K562 (cell line): ENCODE measurements at regions not wholly inside any gene's neighbourhood (a gene's known extent, or its start where the extent isn't known, plus 50 kb on each side); places are given as distances from the start of the nearest gene placed in this dataset.
A peak's percentile ranks its signal among the peaks of the same experiment; 100 is the strongest.

Experiments used
- BHLHE40 ChIP-seq: IDR thresholded peaks from 2 replicates; pipeline ENCODE4 v1.6.1; 2011; ENCODE audit warnings: low read length, improper control_type of control experiment
- MAFK ChIP-seq: IDR thresholded peaks from 2 replicates; pipeline ENCODE4 v1.6.1; 2011; ENCODE audit warnings: low read length, improper control_type of control experiment
- SNIP1 ChIP-seq: fragments of 450-650 bp; IDR thresholded peaks from 2 replicates; pipeline ENCODE4 v1.7.1; 2017; ENCODE audit warnings: low read depth, mild to moderate bottlenecking
- XRCC4 ChIP-seq: IDR thresholded peaks from one replicate; pipeline ENCODE4 v1.6.1; 2011; ENCODE audit not compliant: insufficient read depth, insufficient read length; ENCODE audit errors: extremely low read depth
- ZNF174 ChIP-seq: fragments of 250-450 bp; sonication (Bioruptor Pico); IDR thresholded peaks from 2 replicates; pipeline ENCODE4 v1.4.0; 2020; ENCODE audit warnings: mild to moderate bottlenecking
- ZNF668 ChIP-seq: fragments of 250-450 bp; sonication (Bioruptor Pico); IDR thresholded peaks from 2 replicates; pipeline ENCODE4 v1.8.0; 2022; ENCODE audit warnings: mild to moderate bottlenecking, inconsistent platforms
- TF ChIP-seq, protein P1 (sequence below), 2 experiments: fragments of 450-650 bp in 1 of 2; sonication (generic) in 1 of 2; formaldehyde crosslinking in 1 of 2; IDR thresholded peaks; 2 replicates each; pipeline versions ENCODE4 v1.7.1 to v1.9.0; 2016 to 2022; ENCODE audit warnings: inconsistent platforms in 1 of 2, mild to moderate bottlenecking in 1 of 2, missing genetic modification reagents in 1 of 2
- TF ChIP-seq, protein P2 (sequence below): sonication (generic); formaldehyde crosslinking; IDR thresholded peaks from 2 replicates; pipeline ENCODE4 v1.8.0; 2022; ENCODE audit warnings: mild to moderate bottlenecking, missing genetic modification reagents
- TF ChIP-seq, protein P3 (sequence below), 2 experiments: fragments of 450-650 bp; IDR thresholded peaks; 2 replicates each; pipeline ENCODE4 v1.6.1; 2016
- TF ChIP-seq, protein P4 (sequence below): fragments of 450-650 bp; formaldehyde crosslinking; IDR thresholded peaks from 2 replicates; pipeline ENCODE4 v1.4.0; 2020; ENCODE audit warnings: mild to moderate bottlenecking, moderate library complexity

DNA sequence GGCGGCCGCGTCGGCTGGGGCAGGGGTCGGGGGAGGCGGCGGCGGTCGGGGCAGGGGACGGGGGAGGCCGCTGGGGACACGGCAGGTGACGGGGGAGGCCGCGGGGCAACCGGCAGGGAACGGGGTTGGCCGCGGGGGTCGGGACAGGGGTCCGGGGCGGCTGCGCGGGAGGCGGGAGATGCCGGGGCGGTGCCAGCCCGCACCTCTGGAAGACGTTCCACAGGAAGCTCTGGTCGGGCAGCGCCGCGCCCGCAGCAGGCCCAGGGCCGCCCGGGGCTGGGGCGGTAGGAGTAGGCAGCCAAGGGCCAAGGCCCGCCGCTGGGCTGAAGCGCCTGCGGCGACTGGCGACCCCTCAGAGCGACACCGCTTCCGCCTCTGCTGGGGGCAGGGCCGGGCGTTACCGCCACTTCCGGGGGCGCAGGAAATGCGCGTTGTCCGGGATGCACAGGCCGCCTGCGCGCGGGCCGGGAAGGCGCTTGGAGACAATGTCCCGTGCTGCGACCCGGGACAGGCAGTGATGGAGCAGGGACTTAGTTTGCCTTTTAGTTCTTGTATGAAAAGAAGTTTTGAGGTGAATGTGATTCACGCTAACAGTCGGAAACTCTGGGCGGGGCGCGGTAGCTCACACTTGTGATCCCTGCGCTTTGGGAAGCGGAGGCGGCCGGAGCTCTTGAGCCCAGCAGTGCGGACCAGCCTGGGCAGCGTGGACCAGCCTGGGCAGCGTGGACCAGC, 110.0 kb upstream of the LPCAT1 start (continued):
- TF ChIP-seq, protein P1, sequence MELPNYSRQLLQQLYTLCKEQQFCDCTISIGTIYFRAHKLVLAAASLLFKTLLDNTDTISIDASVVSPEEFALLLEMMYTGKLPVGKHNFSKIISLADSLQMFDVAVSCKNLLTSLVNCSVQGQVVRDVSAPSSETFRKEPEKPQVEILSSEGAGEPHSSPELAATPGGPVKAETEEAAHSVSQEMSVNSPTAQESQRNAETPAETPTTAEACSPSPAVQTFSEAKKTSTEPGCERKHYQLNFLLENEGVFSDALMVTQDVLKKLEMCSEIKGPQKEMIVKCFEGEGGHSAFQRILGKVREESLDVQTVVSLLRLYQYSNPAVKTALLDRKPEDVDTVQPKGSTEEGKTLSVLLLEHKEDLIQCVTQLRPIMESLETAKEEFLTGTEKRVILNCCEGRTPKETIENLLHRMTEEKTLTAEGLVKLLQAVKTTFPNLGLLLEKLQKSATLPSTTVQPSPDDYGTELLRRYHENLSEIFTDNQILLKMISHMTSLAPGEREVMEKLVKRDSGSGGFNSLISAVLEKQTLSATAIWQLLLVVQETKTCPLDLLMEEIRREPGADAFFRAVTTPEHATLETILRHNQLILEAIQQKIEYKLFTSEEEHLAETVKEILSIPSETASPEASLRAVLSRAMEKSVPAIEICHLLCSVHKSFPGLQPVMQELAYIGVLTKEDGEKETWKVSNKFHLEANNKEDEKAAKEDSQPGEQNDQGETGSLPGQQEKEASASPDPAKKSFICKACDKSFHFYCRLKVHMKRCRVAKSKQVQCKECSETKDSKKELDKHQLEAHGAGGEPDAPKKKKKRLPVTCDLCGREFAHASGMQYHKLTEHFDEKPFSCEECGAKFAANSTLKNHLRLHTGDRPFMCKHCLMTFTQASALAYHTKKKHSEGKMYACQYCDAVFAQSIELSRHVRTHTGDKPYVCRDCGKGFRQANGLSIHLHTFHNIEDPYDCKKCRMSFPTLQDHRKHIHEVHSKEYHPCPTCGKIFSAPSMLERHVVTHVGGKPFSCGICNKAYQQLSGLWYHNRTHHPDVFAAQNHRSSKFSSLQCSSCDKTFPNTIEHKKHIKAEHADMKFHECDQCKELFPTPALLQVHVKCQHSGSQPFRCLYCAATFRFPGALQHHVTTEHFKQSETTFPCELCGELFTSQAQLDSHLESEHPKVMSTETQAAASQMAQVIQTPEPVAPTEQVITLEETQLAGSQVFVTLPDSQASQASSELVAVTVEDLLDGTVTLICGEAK (IDR thresholded peaks at IDR 0.05) = peak; percentile 92
- TF ChIP-seq, protein P1 (CRISPR knock-in tag; IDR thresholded peaks at IDR 0.05) = no peak
- TF ChIP-seq ZNF668 (CRISPR knock-in tag) = no peak
- TF ChIP-seq BHLHE40 = peak; percentile 52
- no peak for TF ChIP-seq XRCC4
- TF ChIP-seq ZNF174 (CRISPR knock-in tag) = 0 out of 2 replicates have a peak, but pooled peaks have one; percentile 51
- TF ChIP-seq, protein P2, sequence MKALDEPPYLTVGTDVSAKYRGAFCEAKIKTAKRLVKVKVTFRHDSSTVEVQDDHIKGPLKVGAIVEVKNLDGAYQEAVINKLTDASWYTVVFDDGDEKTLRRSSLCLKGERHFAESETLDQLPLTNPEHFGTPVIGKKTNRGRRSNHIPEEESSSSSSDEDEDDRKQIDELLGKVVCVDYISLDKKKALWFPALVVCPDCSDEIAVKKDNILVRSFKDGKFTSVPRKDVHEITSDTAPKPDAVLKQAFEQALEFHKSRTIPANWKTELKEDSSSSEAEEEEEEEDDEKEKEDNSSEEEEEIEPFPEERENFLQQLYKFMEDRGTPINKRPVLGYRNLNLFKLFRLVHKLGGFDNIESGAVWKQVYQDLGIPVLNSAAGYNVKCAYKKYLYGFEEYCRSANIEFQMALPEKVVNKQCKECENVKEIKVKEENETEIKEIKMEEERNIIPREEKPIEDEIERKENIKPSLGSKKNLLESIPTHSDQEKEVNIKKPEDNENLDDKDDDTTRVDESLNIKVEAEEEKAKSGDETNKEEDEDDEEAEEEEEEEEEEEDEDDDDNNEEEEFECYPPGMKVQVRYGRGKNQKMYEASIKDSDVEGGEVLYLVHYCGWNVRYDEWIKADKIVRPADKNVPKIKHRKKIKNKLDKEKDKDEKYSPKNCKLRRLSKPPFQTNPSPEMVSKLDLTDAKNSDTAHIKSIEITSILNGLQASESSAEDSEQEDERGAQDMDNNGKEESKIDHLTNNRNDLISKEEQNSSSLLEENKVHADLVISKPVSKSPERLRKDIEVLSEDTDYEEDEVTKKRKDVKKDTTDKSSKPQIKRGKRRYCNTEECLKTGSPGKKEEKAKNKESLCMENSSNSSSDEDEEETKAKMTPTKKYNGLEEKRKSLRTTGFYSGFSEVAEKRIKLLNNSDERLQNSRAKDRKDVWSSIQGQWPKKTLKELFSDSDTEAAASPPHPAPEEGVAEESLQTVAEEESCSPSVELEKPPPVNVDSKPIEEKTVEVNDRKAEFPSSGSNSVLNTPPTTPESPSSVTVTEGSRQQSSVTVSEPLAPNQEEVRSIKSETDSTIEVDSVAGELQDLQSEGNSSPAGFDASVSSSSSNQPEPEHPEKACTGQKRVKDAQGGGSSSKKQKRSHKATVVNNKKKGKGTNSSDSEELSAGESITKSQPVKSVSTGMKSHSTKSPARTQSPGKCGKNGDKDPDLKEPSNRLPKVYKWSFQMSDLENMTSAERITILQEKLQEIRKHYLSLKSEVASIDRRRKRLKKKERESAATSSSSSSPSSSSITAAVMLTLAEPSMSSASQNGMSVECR (CRISPR knock-in tag) = peak; percentile 82
- TF ChIP-seq, protein P3, sequence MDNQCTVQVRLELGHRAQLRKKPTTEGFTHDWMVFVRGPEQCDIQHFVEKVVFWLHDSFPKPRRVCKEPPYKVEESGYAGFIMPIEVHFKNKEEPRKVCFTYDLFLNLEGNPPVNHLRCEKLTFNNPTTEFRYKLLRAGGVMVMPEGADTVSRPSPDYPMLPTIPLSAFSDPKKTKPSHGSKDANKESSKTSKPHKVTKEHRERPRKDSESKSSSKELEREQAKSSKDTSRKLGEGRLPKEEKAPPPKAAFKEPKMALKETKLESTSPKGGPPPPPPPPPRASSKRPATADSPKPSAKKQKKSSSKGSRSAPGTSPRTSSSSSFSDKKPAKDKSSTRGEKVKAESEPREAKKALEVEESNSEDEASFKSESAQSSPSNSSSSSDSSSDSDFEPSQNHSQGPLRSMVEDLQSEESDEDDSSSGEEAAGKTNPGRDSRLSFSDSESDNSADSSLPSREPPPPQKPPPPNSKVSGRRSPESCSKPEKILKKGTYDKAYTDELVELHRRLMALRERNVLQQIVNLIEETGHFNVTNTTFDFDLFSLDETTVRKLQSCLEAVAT (IDR thresholded peaks at IDR 0.05) = no peak
- TF ChIP-seq, protein P4, sequence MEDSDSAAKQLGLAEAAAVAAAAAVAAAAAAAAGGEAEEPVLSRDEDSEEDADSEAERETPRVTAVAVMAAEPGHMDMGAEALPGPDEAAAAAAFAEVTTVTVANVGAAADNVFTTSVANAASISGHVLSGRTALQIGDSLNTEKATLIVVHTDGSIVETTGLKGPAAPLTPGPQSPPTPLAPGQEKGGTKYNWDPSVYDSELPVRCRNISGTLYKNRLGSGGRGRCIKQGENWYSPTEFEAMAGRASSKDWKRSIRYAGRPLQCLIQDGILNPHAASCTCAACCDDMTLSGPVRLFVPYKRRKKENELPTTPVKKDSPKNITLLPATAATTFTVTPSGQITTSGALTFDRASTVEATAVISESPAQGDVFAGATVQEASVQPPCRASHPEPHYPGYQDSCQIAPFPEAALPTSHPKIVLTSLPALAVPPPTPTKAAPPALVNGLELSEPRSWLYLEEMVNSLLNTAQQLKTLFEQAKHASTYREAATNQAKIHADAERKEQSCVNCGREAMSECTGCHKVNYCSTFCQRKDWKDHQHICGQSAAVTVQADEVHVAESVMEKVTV (CRISPR knock-in tag) = no peak
- TF ChIP-seq SNIP1 = no peak
- TF ChIP-seq MAFK = no peak
